Lower lobe of right lung (tissue), 2 donors: ENCODE measurements at regions not wholly inside any gene's neighbourhood (a gene's known extent, or its start where the extent isn't known, plus 50 kb on each side); places are given as distances from the start of the nearest gene placed in this dataset.

Source experiments
- ATAC-seq, 2 donors: fragments of 200-7000 bp; cut with Tn5 transposase; one replicate each; pipeline ENCODE4 v1.9.1; 2020 to 2022; ENCODE audit warnings: mild to moderate bottlenecking in 2 of 2, moderate library complexity in 2 of 2
- DNase-seq: peaks from one replicate; pipeline ENCODE4 v3.0.0-alpha.2; 2020
- H3K27ac ChIP-seq: fragments of 200-600 bp; one replicate; pipeline ENCODE4 v1.8.0; 2022
- H3K27me3 ChIP-seq: fragments of 200-600 bp; one replicate; pipeline ENCODE4 v1.8.0; 2022; ENCODE audit warnings: low read depth
- H3K36me3 ChIP-seq: fragments of 200-600 bp; one replicate; pipeline ENCODE4 v1.8.0; 2022; ENCODE audit warnings: mild to moderate bottlenecking
- H3K4me1 ChIP-seq: fragments of 200-600 bp; one replicate; pipeline ENCODE4 v1.8.0; 2022
- H3K4me3 ChIP-seq: fragments of 200-600 bp; one replicate; pipeline ENCODE4 v1.8.0; 2022; ENCODE audit warnings: mild to moderate bottlenecking
- H3K9me3 ChIP-seq: fragments of 200-600 bp; one replicate; pipeline ENCODE4 v1.8.0; 2022
- CTCF ChIP-seq: fragments of 200-600 bp; IDR thresholded peaks from one replicate; pipeline ENCODE4 v1.8.0; 2022; ENCODE audit warnings: antibody characterized with exemption, mild to moderate bottlenecking
- intact Hi-C: fragments of 100-400 bp; cut with DNase I; formaldehyde crosslinking; loops from one replicate; pipeline ENCODE4 v1.11.0; 2022
- donor health status: DM: no; HTN: yes; CAD: no; lungs with severe emphysema.

- ATAC-seq (no peak), DNase-seq (no peak)
- Histone ChIP-seq H3K27ac (no peak overlapping the region), H3K4me1 (no peaks in the 10 kb centered on the region), H3K27me3 (no peaks in the 10 kb centered on the region), H3K4me3 (no peak overlapping the region), H3K9me3 (no peaks in the 10 kb centered on the region), H3K36me3 (no peaks in the 10 kb centered on the region)
- no peak for TF ChIP-seq CTCF
- intact Hi-C loops, result no loop called here
Measured at GRCh38 chr18:69109686-69110085, 291.0 kb upstream of the DOK6 start.

GRCh38 chr18:69120833-69121232, 279.9 kb upstream of the DOK6 start:
- TF ChIP-seq CTCF, result no peak
- H3K27me3 ChIP-seq, result no peaks in the 10 kb centered on the region
- intact Hi-C loops, result no loop called here
- H3K4me1 ChIP-seq, result no peaks in the 10 kb centered on the region
- no peak for DNase-seq
- no peaks in the 10 kb centered on the region for H3K9me3 ChIP-seq
- no peak overlapping the region for H3K4me3 ChIP-seq
- no peaks in the 10 kb centered on the region for H3K36me3 ChIP-seq
- ATAC-seq, result no peak
- no peak overlapping the region for H3K27ac ChIP-seq

GRCh38 chr18:69123421-69123820, 277.3 kb upstream of the DOK6 start:
- peak; percentile 39 to 56 for ATAC-seq

DNA sequence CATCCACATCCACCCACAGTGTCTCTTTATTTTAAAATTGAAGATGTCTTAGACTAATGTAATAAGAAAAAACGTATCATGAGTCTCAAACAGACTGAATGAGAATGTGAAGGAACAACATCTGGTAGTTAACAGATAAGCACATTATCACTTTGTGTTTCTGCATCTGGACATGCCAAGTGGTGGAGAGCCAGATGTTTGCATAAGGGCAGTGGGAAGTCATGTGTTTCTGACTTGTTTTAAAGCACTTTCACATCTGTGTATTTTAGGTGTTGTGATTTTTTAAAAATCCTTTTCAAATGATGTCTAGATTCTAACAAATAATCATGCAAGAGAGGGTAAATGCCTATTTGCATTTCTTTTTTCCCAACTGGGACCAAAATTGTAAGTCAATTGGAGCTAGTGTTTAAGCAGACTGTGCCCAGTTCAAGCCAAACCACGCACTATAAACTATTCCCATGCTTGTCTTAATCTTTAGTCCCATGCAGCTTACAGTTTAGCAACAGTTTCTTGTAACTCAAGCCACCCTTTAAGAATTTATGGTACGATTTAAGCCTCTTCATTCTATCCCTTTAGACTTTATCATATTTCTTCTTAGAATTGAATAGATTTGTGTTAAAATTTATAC, 272.7 kb upstream of the DOK6 start:
- no peaks in the 10 kb centered on the region for H3K4me1 ChIP-seq
- H3K4me3 ChIP-seq, result no peak overlapping the region
- no peaks in the 10 kb centered on the region for H3K36me3 ChIP-seq
- no peaks in the 10 kb centered on the region for H3K27me3 ChIP-seq
- no peak for TF ChIP-seq CTCF
- no peak overlapping the region for H3K27ac ChIP-seq
- no peak for ATAC-seq
- intact Hi-C loops, result no loop called here
- H3K9me3 ChIP-seq, result no peaks in the 10 kb centered on the region
- DNase-seq, result no peak

More at GRCh38 chr18:69123421-69123820, 277.3 kb upstream of the DOK6 start:
- Histone ChIP-seq H3K36me3 (no peaks in the 10 kb centered on the region), H3K27me3 (no peaks in the 10 kb centered on the region), H3K27ac (no peak overlapping the region), H3K4me1 (no peaks in the 10 kb centered on the region), H3K4me3 (no peak overlapping the region), H3K9me3 (no peaks in the 10 kb centered on the region)
- no peak for TF ChIP-seq CTCF
- DNase-seq, result no peak
- intact Hi-C loops, result no loop called here

DNA sequence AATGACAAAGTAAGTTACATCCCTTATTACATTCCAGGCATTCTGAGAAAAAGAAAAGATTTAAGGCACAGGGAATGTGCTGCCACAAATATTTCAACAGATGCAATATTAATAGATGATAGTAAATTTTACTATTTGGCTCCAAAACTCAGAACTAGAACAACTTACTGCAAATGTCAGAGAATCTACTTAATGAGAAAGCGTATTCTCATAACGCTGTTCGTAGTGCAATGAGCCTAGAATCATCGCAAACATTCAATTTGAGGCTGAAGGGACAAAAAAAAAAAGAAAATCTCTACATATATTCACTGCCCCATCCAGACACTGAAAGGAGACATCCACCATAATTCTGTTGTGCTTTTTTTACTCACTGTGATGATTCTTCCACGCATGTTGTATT, 272.1 kb upstream of the DOK6 start:
- H3K27me3 ChIP-seq, result no peaks in the 10 kb centered on the region
- no peak overlapping the region for H3K4me3 ChIP-seq
- intact Hi-C loops, result no loop called here
- no peaks in the 10 kb centered on the region for H3K4me1 ChIP-seq
- H3K27ac ChIP-seq, result no peak overlapping the region
- no peak for TF ChIP-seq CTCF
- ATAC-seq, result no peak
- DNase-seq, result no peak
- H3K9me3 ChIP-seq, result no peaks in the 10 kb centered on the region
- H3K36me3 ChIP-seq, result no peaks in the 10 kb centered on the region
